ENCODE measurements at regions not wholly inside any gene's neighbourhood (a gene's known extent, or its start where the extent isn't known, plus 50 kb on each side); places are given as distances from the start of the nearest gene placed in this dataset.
"Not testable (repeated sequence)": the region's sequence is repeated elsewhere in the genome, so short reads cannot be mapped to it uniquely, and the experiment has no call there.

GRCh38 chr6:80485494-80485893 lies 379.0 kb downstream of the BCKDHB start:
- TF ChIP-seq CTCF, POLR2A, POLR2AphosphoS5 (IDR thresholded peaks at IDR 0.05): not testable (repeated sequence)
